A549 (cell line): ENCODE measurements at regions not wholly inside any gene's neighbourhood (a gene's known extent, or its start where the extent isn't known, plus 50 kb on each side); places are given as distances from the start of the nearest gene placed in this dataset.

Experiments
- ATAC-seq, 2 experiments: fragments of 200-7000 bp in 1 of 2; fragments of >200 bp in 1 of 2; cut with Nextera tagmentation in 1 of 2; cut with Tn5 transposase in 1 of 2; 3 replicates each; pipeline versions ENCODE4 v1.8.0 to v1.9.1; 2018 to 2020; ENCODE audit warnings: mild to moderate bottlenecking in 1 of 2, moderate library complexity in 1 of 2
- CTCF ChIA-PET: fragments of 300-600 bp; sonication (Branson Sonifier 250); formaldehyde crosslinking; extraction: SDS; loops from one replicate; lab custom pipeline; 2021; ENCODE audit warnings: antibody characterized with exemption, inconsistent platforms; lab: Yijun Ruan, JAX
- POLR2A ChIA-PET: fragments of 350-600 bp; formaldehyde crosslinking; extraction: SDS; loops from one replicate; lab custom pipeline; 2021; ENCODE audit warnings: antibody characterized with exemption, inconsistent platforms; lab: Yijun Ruan, JAX
- DNase-seq, 2 experiments: peaks; one replicate each; pipeline versions ENCODE4 v3.0.0 to v3.0.0-alpha.2; 2011 to 2016; ENCODE audit warnings: low read depth in 1 of 2, low spot score in 1 of 2
- FAIRE-seq: peaks from 2 replicates; lab custom pipeline; 2011; peaks lifted over from hg19 to GRCh38; lab: Jason Lieb, UNC
- H3K27ac ChIP-seq, 2 experiments: fragments of >200 bp; sonication (Bioruptor Twin); formaldehyde crosslinking; 3 replicates each; pipeline ENCODE4 v1.5.1; 2016 to 2017
- H3K4me1 ChIP-seq: fragments of >200 bp; sonication (Bioruptor Twin); formaldehyde crosslinking; 3 replicates; pipeline ENCODE4 v1.6.1; 2016
- H3K4me2 ChIP-seq: fragments of >200 bp; sonication (Bioruptor Twin); formaldehyde crosslinking; 3 replicates; pipeline ENCODE4 v1.6.1; 2016
- H3K4me3 ChIP-seq: fragments of >200 bp; sonication (Bioruptor Twin); formaldehyde crosslinking; 3 replicates; pipeline ENCODE4 v1.5.1; 2016
- H3K9me3 ChIP-seq: fragments of >200 bp; sonication (Bioruptor Twin); formaldehyde crosslinking; 3 replicates; pipeline ENCODE4 v1.6.1; 2016
- ATOH8 ChIP-seq: fragments of 250-450 bp; sonication (Bioruptor Pico); IDR thresholded peaks from 2 replicates; pipeline ENCODE4 v1.5.0; 2020; ENCODE audit warnings: low read depth, mild to moderate bottlenecking, moderate library complexity
- CBX2 ChIP-seq: fragments of 200-600 bp; sonication (generic); IDR thresholded peaks from 2 replicates; pipeline ENCODE4 v1.6.1; 2016; ENCODE audit warnings: low read depth, mild to moderate bottlenecking, borderline replicate concordance
- CHD4 ChIP-seq: fragments of 200-600 bp; sonication (generic); IDR thresholded peaks from 2 replicates; pipeline ENCODE4 v1.6.1; 2016; ENCODE audit warnings: antibody characterized with exemption, mild to moderate bottlenecking, borderline replicate concordance
- CTCF ChIP-seq: fragments of >200 bp; sonication (Bioruptor Twin); formaldehyde crosslinking; IDR thresholded peaks from 3 replicates; pipeline ENCODE4 v1.5.1; 2016
- EHF ChIP-seq: fragments of 250-450 bp; sonication (Bioruptor Pico); IDR thresholded peaks from 2 replicates; pipeline ENCODE4 v1.5.0; 2020; ENCODE audit warnings: mild to moderate bottlenecking
- EHMT2 ChIP-seq: fragments of 200-600 bp; sonication (generic); IDR thresholded peaks from 2 replicates; pipeline ENCODE4 v1.6.1; 2016; ENCODE audit warnings: antibody characterized with exemption, low read depth, mild to moderate bottlenecking, moderate library complexity
- EP300 ChIP-seq, 2 experiments: fragments of >200 bp; sonication (Bioruptor Twin); formaldehyde crosslinking; IDR thresholded peaks; 2 replicates in 1 of 2; 3 replicates in 1 of 2; pipeline ENCODE4 v1.6.1; 2016 to 2017
- ESRRA ChIP-seq: fragments of 150-350 bp; IDR thresholded peaks from 2 replicates; pipeline ENCODE4 v1.6.1; 2014; ENCODE audit warnings: mild to moderate bottlenecking, low read length, borderline replicate concordance
- FOSB ChIP-seq: fragments of 250-450 bp; sonication (Bioruptor Pico); IDR thresholded peaks from 2 replicates; pipeline ENCODE4 v1.5.0; 2020; ENCODE audit warnings: mild to moderate bottlenecking, moderate library complexity
- FOXS1 ChIP-seq: fragments of 250-450 bp; sonication (Bioruptor Pico); IDR thresholded peaks from 2 replicates; pipeline ENCODE4 v1.5.0; 2020; ENCODE audit warnings: mild to moderate bottlenecking, moderate library complexity
- KDM1A ChIP-seq: fragments of 200-600 bp; sonication (generic); IDR thresholded peaks from 2 replicates; pipeline ENCODE4 v1.6.1; 2016; ENCODE audit warnings: low read depth, mild to moderate bottlenecking
- RAD21 ChIP-seq, 2 experiments: fragments of >200 bp in 1 of 2; sonication (Bioruptor Twin) in 1 of 2; formaldehyde crosslinking in 1 of 2; IDR thresholded peaks in 1 of 2; conservative IDR thresholded peaks in 1 of 2; 2 replicates in 1 of 2; 3 replicates in 1 of 2; pipeline ENCODE4 v1.6.1; 2012 to 2018; ENCODE audit warnings: inconsistent platforms in 1 of 2
- REST ChIP-seq: fragments of 200-600 bp; sonication (generic); IDR thresholded peaks from 2 replicates; pipeline ENCODE4 v1.6.1; 2016; ENCODE audit warnings: antibody characterized with exemption, mild to moderate bottlenecking, moderate library complexity
- RFX5 ChIP-seq: fragments of 450-650 bp; IDR thresholded peaks from 2 replicates; pipeline ENCODE4 v1.7.1; 2014; ENCODE audit warnings: antibody characterized with exemption, mild to moderate bottlenecking, moderate library complexity
- ZFP36 ChIP-seq: fragments of 450-650 bp; IDR thresholded peaks from 2 replicates; pipeline ENCODE4 v1.6.1; 2014; ENCODE audit warnings: borderline replicate concordance; ENCODE audit not compliant: partially characterized antibody
- WGBS: methylation state at CpG from one replicate; pipeline ENCODE4 v1.1.6; 2017; ENCODE audit errors: missing lambda C conversion rate; 5-methylcytosine and 5-hydroxymethylcytosine counted together
- TF ChIP-seq, protein P1 (sequence below): fragments of >200 bp; sonication (Bioruptor Twin); formaldehyde crosslinking; IDR thresholded peaks from 3 replicates; pipeline ENCODE4 v1.6.1; 2016

GRCh38 chr15:99921101-99921500, 187.9 kb upstream of the LYSMD4 start:
- DNase-seq (no peak), ATAC-seq (no peak), FAIRE-seq (no peak)
- ChIA-PET POLR2A (no interaction called here), CTCF (no interaction called here)
- WGBS: 56% methylated on average over 4 of the region's 4 CpGs
- Histone ChIP-seq H3K27ac (no peak overlapping the region), H3K9me3 (no peaks in the 10 kb centered on the region), H3K4me3 (no peak overlapping the region), H3K4me1 (no peaks in the 10 kb centered on the region), H3K4me2 (no peak overlapping the region)
- TF ChIP-seq ZFP36 (no peak), CHD4 (no peak), REST (no peak), ESRRA (no peak), KDM1A (no peak), RAD21 (conservative IDR thresholded peaks at IDR 0.05 in 1 of 2, IDR thresholded peaks at IDR 0.05 in 1 of 2) (no peak), FOXS1 (CRISPR knock-in tag) (no peak), FOSB (CRISPR knock-in tag) (no peak), RFX5 (no peak), ATOH8 (CRISPR knock-in tag) (no peak), EHMT2 (no peak), CTCF (no peak), CBX2 (no peak)
- TF ChIP-seq, protein P1, sequence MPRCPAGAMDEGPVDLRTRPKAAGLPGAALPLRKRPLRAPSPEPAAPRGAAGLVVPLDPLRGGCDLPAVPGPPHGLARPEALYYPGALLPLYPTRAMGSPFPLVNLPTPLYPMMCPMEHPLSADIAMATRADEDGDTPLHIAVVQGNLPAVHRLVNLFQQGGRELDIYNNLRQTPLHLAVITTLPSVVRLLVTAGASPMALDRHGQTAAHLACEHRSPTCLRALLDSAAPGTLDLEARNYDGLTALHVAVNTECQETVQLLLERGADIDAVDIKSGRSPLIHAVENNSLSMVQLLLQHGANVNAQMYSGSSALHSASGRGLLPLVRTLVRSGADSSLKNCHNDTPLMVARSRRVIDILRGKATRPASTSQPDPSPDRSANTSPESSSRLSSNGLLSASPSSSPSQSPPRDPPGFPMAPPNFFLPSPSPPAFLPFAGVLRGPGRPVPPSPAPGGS: no peak

DNA sequence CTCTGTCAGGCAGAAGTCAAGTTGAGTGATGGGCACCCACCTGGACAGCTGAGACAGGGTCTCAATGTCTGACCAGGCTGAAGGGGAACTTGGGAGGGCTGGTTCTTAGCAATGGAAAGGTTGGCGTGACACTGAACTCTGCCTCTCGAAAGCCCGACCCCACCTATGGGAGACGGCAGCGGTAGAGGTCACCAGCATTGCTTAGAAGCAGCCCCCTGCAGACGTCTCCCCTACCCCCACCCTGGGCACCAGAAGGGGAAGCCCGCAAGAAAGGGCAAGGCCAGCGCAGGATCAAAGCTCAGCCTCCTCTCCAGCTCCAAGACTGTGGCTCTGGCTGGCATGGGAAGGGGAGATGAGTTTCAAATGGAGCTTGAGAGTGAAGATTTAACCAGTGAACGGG, 184.8 kb upstream of the LYSMD4 start:
- TF ChIP-seq EP300 (IDR thresholded peaks at IDR 0.05) (no peak), RFX5 (no peak), CTCF (no peak), EHF (CRISPR knock-in tag) (no peak)
- TF ChIP-seq, all 56 proteins: peak for 0
- POLR2A ChIA-PET: no interaction called here
- H3K4me2 ChIP-seq: no peak overlapping the region
- H3K4me1 ChIP-seq: no peaks in the 10 kb centered on the region
- DNase-seq: no peak
- WGBS: 30% methylated on average over 8 of the region's 9 CpGs
- no peak for FAIRE-seq
- no peak overlapping the region for H3K4me3 ChIP-seq
- no peak overlapping the region for H3K27ac ChIP-seq
- ATAC-seq: no peak; a peak in 1 of 6 replicates
- CTCF ChIA-PET: interaction anchor here (1.1 to 1.2 kb wide), 2 partner anchors 11 to 432 kb away, joined by 4 to 6 read pairs; no protein-coding TSS in a partner anchor
- no peaks in the 10 kb centered on the region for H3K9me3 ChIP-seq
